GM18907 (cell line): ENCODE measurements at regions not wholly inside any gene's neighbourhood (a gene's known extent, or its start where the extent isn't known, plus 50 kb on each side); places are given as distances from the start of the nearest gene placed in this dataset.

Experiments used
- ATAC-seq: cut with Tn5 transposase; IDR thresholded peaks from one replicate; pipeline ENCODE4 v1.9.1; 2021; ENCODE audit warnings: mild to moderate bottlenecking, moderate library complexity; ENCODE audit not compliant: unreplicated experiment

DNA sequence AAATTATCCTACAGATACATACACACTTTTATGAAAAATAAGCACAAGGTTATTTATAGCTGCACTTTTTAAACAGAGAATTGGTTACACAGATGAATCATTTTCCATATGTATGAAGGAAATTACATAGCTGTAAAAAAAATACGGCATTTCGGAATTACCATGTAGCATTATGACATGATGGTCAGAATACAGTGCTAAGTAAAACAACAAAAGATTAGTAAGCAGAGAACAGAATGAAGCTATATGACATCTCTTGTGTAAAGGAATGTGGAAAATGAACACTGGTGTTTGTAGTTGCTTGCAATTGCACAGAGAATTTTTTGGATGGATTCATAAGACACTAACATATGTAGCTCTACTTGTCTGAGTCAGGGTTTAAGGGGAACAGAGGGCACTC is 1222.0 kb upstream of the PRKX start:
- ATAC-seq = no peak

DNA sequence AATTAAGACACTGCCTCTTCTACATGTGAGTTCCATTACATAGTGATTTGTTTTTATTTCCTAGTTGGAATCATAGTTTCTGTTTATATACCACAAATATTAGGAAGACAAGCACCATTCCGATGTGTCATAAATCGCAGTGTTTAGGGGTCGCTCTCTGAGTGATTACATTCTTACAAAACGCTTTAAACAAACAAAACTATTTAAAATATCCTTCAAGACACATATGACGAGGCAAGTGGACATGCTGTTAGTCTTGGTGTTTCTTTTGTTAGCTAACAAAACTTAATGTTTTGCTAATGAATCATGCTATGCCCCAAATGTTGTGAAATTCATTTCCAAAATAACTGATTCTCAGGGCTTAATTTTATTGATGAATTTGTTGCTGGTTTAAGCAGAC is 1219.3 kb upstream of the PRKX start:
- ATAC-seq = no peak

DNA sequence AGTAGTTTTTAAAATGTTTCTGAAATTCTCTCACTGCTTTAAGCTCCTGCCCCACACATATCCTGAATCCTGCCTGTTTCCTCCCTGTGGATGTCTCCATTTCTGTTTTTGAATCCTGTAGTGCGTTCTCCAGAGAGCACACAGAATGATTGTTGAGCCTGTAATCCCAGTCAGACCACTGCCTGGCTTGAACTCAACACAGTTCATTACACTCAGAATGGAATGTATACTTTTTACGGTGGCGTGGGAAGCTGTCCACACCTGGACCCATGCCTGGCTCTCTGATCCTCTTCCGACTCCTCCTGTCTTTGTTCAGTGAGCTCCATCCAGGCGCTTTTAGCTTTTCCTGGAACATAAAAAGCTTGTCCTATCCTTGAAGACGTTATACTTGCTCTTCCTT is 1217.0 kb upstream of the PRKX start:
- no peak for ATAC-seq

DNA sequence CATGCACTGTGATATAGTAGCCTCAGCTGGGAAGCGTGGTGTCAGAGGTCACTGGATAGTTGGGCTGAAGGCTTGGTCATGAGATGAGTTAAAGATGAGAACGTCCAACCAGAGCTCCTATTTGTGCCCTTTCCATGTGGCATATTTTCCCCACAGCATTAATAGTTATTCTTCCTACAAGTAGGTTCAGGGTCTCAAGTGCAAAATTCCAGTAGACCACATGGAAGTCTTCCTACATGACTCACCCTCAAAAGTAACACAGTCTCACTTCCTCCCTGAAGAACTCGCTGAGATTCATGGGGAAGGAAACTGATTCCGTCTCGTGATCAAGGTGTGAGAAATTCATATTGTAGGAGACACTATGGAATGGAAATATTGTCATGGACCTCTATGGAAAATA is 1212.5 kb upstream of the PRKX start:
- ATAC-seq = no peak

DNA sequence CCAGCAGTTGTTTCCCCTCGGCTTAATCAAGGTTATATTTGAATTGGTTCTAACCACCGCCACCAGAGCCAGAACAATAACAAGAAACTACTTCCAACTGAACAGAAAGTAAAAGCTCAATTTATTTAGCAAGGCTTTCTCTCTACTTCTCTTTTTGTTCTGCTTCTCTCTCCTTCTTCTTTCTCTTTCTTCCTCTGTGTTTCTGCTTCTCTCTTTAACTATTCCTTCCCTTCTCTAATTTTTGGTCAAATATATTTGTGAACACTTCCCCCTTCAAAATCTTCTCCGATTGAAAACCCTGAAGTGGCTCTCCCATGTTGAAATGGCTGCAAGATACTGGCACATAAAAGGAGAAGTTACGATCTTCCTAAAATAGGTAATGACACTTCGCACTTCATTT is 1195.9 kb upstream of the PRKX start:
- no peak for ATAC-seq

DNA sequence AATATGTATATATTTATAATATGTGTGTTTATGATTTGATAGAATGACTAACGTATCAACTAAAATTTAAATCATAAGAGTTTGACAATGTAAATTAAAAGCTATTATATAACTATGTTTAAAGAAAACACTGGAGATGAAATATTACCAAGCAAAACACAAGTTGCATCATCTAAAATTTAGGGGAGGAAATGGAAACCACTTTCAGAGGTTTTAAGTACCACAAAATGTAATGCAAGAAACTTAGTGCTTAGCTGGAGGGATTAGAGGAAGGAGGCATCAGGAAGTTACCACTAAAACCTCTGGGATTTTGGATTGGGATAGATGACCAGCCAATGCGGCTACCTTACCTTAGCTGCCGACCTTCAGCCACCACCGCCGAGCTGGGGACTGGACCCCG is 1192.1 kb upstream of the PRKX start:
- ATAC-seq = no peak

DNA sequence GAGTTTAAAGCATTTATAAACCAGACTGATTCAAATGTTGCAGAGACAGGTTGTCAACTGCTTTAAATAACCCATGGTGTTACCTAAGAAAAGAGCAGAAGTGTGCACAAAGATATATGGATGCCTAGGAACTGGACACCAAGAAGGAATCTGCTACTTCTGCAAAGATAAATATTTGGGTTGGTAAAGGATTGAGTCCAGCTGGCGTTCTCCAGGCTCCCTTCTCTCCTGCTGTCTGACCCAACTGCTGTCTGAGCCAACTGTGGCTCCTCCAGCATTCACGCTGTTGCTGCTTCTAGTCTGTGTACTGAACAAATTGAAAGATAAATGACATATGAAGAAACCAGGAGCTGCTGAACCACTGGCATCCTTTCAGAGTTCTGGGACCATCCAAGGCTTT is 1167.8 kb upstream of the PRKX start:
- ATAC-seq = no peak

DNA sequence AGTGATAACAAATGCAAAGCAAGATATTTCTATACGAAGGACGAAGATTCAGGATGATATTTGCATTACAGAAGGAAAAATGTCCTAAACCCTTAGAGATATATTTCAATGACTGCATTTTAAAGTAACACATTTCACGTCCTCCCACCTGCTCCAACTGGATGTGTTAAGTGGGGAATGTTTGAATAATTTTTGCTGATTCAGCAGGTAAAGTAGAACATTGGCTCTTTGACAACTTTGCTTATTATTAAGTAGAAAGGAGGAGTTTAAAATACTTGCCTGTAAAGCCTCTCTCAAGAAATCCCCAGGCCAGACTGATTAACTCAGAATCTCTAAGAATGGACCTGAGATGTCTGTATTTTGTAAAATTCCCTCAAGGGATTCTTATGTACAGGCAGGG is 1165.2 kb upstream of the PRKX start:
- no peak for ATAC-seq

DNA sequence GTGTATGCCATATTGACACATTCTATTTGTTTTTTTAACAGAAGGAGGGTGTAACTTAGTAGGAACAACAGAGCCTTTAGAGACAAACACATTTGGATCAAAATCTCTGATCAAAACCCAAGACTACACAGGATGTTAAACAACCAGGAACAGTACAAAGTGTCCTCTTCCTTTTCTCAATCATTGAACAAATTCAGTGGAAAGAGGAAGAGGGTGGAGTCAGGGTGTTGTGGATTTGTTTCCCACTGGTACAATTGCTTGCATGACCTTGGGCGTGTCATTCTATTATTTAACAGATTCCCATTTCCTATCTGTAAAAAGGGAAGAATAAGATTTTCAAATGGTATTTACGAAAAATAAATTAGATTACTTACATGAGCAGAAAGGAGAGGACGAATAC is 1162.8 kb upstream of the PRKX start:
- ATAC-seq = no peak

DNA sequence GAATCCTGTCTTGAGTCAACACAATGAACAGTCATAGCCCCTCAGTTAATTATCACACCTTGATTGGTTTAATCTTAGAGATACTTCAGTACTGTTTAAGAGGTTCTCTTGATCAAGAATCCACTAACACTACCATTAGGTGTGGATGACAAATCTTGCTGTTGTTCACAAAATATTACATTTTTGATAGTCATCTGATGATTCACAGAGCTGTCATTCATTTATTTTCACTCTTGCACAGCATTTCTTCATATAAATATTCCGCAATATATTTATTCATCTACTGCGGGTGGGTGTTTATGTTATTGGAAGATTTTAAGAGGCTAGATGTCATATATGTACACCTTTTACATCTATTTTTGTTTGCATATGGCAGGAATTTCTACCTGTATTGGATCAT is 1138.1 kb upstream of the PRKX start:
- ATAC-seq = no peak

DNA sequence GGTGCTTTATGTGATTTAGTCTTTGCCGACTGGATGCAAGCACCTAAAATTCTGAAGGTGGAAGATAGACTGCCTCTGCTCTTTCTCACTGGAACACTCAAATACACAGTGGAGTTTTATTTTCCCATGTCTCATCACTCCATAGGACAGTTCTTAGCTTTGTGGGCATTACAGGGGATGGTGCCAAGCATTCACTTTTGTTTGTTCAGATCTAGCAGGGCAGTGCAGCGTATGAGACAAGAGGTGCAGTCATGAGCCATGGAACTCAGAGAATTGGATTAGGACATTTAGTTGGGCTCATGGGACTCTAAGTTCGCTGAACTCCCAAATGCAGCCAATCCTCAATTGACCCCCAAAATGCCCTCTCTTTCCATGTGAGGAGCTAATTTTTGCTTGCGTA is 1136.9 kb upstream of the PRKX start:
- no peak for ATAC-seq

DNA sequence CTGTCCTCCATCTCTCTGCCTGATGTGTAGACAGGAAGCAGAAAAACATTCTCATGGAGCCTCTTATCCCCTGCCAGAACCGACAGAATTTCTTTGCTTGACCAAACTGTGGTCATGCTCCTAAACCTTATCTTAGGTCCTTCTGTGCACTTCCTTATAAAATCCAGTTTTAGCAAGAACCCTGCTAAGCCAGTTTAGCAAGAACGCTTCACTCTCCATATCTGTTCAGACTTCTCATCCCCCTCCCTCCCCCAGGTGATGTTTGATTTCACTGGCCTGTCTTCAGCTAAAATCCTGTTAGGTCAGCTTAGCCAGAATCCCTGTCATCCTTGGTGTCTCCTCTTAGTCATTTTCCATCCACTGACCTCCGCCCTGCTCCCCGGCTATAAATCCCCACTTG is 1130.9 kb upstream of the PRKX start:
- no peak for ATAC-seq

DNA sequence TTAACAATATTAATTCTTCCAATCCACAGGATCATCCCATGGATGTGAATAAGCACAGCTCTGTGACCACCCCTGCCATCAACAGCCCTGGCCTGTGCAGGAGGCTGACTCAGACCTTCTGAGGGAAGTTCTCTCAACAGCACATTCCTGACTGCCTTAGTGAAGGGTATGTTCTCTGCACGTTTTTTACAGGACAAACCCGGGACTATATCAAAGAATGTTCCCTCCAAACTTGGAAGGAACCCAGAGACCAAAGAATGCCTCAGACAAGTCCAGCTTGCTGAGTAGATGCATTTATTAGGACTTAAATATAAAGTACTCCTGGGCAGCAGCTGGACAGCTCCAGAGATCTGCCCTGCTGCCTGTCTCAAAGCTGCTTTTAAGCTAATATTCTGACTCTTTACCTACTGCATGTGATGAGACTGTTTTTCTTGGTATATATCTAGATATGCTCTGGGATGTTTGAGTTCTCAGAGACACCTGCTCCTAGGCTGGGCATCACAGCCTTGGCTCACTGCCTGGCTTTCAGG is 1127.8 kb upstream of the PRKX start:
- ATAC-seq = no peak

DNA sequence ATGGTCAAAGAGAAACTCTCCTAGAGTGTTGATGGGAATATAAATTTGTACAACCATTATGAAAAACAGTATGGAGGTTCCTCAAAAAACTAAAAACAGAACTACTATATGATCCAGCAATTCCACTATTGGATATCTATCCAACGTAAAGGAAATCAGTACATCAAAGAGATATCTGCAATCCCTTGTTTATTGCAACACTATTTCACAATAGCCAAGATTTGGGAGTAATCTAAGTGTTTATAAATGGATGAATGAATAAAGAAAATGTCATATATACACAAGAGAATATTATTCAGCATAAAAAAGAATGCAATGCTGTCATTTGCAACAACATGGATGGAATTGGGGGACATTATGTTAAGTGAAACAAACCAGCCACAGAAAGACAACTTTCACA is 1118.1 kb upstream of the PRKX start:
- ATAC-seq = no peak

DNA sequence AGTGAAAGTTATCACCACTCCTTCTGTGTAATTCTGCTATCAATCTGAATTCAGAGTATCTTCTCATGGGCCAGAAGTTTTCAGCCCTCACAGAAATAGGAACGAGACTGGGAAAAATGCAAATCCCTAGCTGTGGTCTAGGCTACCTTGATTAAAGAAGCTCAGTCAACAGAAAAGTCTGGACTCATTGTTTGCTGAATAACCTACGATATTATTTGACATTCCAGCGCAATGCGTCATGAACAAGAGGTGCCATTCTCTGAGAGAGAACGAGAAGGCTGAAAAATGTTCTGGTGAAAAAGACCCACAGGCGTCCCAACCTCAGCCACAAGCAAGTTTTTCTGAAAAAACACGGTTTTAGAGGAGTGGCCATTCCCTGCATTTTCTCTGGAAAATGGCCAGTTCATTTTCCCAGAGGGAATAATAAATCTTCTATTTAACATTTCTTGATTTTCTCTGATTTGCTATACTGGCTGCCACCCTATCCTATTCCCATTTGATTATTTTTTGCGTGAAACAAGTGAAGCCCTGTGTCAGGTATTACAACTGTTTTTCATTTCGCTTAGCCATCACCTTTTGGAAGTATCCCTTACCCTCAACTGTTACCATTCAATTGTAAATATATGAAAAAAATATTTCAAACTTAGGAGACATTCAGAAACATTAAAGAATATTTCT is 1117.6 kb upstream of the PRKX start:
- no peak for ATAC-seq

DNA sequence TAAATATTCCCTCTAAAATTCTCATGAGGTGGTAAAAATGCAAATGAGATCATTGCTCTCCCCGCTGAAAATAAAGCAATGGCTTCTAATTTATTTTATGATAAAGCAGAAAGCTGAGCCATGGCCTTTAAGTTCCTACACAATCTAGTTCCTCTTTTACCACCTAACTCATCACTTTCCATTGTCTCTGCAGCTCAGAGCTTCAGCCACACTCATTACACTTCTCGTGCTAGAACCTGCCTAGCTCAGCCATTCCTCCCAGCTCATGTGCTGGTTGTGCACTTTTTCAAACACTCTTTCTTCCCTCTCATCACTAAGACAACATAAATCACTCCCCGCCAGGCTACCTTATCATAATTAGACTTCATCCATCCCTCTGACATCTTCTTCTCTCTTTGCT is 1112.1 kb upstream of the PRKX start:
- no peak for ATAC-seq

DNA sequence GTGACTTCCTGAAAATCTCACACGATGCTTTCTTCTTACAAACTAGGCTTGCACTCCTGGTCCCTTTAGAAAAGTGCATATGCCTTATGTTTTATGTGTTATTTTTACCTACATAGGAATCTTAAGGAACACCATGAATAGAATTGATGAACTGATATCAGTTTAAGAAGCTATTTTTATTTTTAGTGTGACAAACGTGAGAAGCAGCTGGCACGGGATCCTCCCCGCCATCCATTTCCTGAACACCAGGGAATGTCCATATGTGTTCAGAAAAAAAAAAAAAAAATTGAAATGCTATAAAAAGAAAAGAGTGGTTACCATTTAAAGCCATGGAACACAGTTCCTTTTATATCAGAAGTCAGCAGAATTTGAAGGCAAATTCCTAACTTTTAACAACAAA is 1096.1 kb upstream of the PRKX start:
- ATAC-seq = no peak

DNA sequence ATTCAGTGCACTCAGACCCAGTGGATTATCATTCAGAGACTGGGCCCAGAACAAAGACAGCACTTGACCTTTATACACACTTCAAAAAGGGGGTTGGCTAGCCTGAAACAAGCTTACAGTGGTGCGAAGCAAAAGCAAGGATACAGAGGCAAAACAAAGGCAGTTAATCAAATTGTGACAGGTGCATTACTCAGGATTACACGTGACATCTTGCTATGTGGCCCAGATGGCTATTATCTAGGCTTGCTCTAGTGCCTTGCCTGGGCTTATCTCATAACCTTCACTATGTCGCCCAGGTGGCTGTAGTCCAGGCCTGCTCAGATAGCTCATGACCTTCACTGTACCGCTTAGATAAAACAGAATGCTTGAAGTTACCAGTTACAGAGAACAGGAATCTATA is 1092.1 kb upstream of the PRKX start:
- ATAC-seq = no peak

DNA sequence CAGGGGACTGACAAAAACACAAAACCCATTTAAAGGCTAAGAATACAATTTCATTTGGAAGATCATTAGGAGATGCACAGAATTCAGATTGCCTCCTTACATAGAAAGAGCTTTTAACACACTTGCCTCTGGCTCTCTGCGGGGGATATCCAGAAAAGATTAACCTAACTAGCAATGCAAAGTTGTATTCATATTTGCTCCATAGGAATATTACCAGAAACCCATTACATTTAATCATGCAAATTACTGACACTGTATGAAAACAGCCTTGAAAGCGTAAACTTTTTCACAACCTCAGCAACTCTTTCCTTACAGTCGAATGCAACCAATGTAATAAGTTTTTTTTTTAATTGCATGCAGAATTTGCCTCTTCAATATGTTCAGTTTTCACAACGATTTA is 1087.3 kb upstream of the PRKX start:
- ATAC-seq = no peak

DNA sequence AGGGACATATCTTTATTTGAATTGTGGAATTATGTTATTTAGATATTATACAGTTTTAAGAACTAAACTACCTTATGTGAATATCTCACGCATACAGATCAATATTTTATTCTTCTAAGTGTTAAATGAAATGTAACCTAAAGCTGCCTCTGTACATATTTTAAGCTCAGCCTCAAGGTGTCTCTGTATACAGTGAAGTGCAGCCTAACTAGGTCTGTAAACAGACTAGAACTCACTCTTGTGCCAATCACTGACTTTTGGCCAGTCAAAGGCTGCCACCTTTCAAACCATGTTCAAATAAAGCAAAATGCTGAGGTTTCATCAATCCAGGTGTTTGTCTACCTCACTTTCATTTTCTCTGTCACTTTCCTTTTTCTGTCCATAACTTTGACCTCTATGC is 1074.5 kb upstream of the PRKX start:
- no peak for ATAC-seq

DNA sequence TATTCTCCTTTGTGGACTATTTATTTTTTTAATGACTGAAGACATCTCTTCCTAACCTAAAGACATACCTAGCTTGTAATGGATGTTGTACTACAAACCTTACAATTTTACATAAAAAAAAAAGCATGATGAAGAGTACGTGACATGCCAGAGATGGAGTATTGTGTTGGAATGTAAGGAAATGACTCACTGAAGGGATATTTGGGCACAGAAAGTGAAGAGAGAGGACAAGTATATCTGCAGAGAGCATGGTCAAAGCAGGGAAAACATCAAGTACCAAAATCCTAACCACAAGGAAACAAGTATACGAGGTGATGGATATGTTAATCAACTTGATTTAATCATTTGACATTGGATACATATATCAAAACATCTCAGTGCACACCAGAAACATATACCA is 1051.4 kb upstream of the PRKX start:
- no peak for ATAC-seq

DNA sequence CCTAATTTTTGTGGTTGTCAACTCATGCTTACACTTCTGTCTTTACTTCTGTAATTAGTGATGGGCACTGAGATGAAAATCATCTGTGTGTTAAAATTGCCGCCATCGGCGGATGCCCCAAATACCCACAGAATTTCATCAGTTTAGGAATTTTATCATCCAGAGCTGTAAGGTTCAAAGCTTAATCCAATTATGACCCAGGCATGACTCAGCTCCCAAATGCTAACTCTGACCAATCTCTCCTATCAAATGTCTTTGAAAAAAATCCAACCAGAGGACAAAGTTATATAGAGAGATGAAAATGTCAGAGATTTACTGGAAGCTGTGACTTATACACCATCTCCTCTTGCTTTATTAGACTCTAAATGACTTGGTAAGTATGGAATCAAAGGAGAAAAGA is 1048.7 kb upstream of the PRKX start:
- ATAC-seq = no peak

DNA sequence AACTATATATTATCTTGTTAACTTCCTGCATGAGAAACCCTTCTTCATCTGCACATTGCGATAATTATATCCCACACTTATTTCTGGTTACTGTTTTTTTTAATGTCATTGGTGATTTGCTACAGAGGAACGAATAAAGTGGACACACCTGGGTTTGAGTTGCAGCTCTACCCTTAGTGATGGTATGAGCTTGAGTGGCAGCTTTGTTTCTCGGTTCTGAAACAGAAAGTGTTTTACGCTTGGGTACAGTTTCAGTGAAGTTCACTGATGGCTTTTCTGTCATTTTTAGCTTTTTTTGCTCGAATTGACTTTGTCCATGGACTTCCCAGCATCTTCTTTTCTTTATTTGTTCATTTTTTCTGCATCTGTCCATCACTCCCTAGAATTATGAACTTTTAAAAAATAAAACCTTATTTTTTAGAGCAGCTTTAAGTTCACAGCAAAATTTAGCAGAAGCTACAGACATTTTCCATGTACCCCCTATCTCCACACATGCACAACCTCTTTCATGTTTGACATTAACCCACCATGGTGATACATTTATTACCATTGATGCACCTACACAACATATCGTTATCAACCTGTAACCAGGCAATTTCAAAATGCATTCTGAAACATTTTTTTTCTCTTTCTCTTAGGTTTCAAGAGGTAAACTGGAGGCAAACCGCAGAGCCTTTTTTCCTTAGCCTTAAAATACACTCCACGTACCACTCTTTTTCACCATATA is 1041.6 kb upstream of the PRKX start:
- ATAC-seq = peak; percentile 89
